IMR-90 (cell line): ENCODE measurements at regions not wholly inside any gene's neighbourhood (a gene's known extent, or its start where the extent isn't known, plus 50 kb on each side); places are given as distances from the start of the nearest gene placed in this dataset.

Source experiments
- ATAC-seq: fragments of 200-7000 bp; cut with Tn5 transposase; 2 replicates; pipeline ENCODE4 v1.9.1; 2020; ENCODE audit warnings: low read depth, mild to moderate bottlenecking, moderate library complexity
- BruUV-seq: library from RNA; stranded (reverse); fragments of 400-500 nt; replicated peaks from 2 replicates; lab custom pipeline; 2021; lab: Mats Ljungman, UMichigan
- CTCF ChIA-PET: fragments of 300-600 bp; formaldehyde crosslinking; extraction: SDS; loops from one replicate; lab custom pipeline; 2021; ENCODE audit warnings: antibody characterized with exemption; lab: Yijun Ruan, JAX
- POLR2A ChIA-PET: fragments of 300-600 bp; sonication (Branson Sonifier 250); formaldehyde crosslinking; loops from one replicate; lab custom pipeline; 2022; ENCODE audit warnings: antibody characterized with exemption; ENCODE audit not compliant: unreplicated experiment; lab: Charles Lee
- DNase-seq: peaks from one replicate; pipeline ENCODE4 v3.0.0; 2013
- H2AFZ ChIP-seq: replicated peaks from 2 replicates; pipeline ENCODE3; 2013; ENCODE audit warnings: low read length, mild to moderate bottlenecking; ENCODE audit not compliant: poor library complexity
- H2AK5ac ChIP-seq: 2 replicates; pipeline ENCODE4 v1.6.1; 2013; ENCODE audit warnings: low read depth, low read length, inconsistent platforms
- H2AK9ac ChIP-seq: replicated peaks from 2 replicates; pipeline ENCODE3; 2013; ENCODE audit warnings: mild to moderate bottlenecking, low read depth, low read length, moderate library complexity; ENCODE audit not compliant: poor library complexity
- H2BK120ac ChIP-seq: 2 replicates; pipeline ENCODE4 v1.6.1; 2013; ENCODE audit warnings: low read depth, low read length, inconsistent platforms
- H2BK15ac ChIP-seq: 3 replicates; pipeline ENCODE4 v1.6.1; 2013; ENCODE audit warnings: low read depth, low read length, inconsistent platforms
- H2BK20ac ChIP-seq: 2 replicates; pipeline ENCODE4 v1.6.1; 2013; ENCODE audit warnings: low read depth, mild to moderate bottlenecking, inconsistent platforms, low read length, moderate library complexity
- H2BK5ac ChIP-seq: 2 replicates; pipeline ENCODE4 v1.6.1; 2013; ENCODE audit warnings: mild to moderate bottlenecking, low read depth, low read length, inconsistent platforms; ENCODE audit not compliant: poor library complexity, severe bottlenecking
- H3K14ac ChIP-seq: replicated peaks from 2 replicates; pipeline ENCODE4 v1.6.1; 2013; ENCODE audit warnings: low read depth, low read length, inconsistent platforms
- H3K18ac ChIP-seq: 2 replicates; pipeline ENCODE4 v1.6.1; 2013; ENCODE audit warnings: low read depth, low read length, control low read depth
- H3K23ac ChIP-seq: 2 replicates; pipeline ENCODE4 v1.6.1; 2013; ENCODE audit warnings: low read depth, low read length, inconsistent platforms
- H3K27ac ChIP-seq: 2 replicates; pipeline ENCODE4 v1.5.1; 2013; ENCODE audit warnings: mild to moderate bottlenecking, control low read depth, low read length; ENCODE audit not compliant: insufficient read depth
- H3K27me3 ChIP-seq: 2 replicates; pipeline ENCODE4 v1.6.1; 2013; ENCODE audit warnings: low read length; ENCODE audit not compliant: control insufficient read depth, insufficient read depth
- H3K36me3 ChIP-seq: 2 replicates; pipeline ENCODE4 v1.6.1; 2013; ENCODE audit warnings: low read length, mixed read lengths; ENCODE audit not compliant: control insufficient read depth, insufficient read depth
- H3K4ac ChIP-seq: 2 replicates; pipeline ENCODE4 v1.6.1; 2013; ENCODE audit warnings: low read depth, low read length, inconsistent platforms
- H3K4me1 ChIP-seq: 2 replicates; pipeline ENCODE4 v1.6.1; 2013; ENCODE audit warnings: low read length, mixed read lengths; ENCODE audit not compliant: control insufficient read depth, insufficient read depth
- H3K4me2 ChIP-seq: 2 replicates; pipeline ENCODE4 v1.6.1; 2013; ENCODE audit warnings: low read depth, mild to moderate bottlenecking, control low read depth, low read length, moderate library complexity
- H3K4me3 ChIP-seq: 2 replicates; pipeline ENCODE4 v1.5.1; 2013; ENCODE audit warnings: low read depth, mild to moderate bottlenecking, control low read depth, low read length, moderate library complexity; ENCODE audit not compliant: insufficient read depth
- H3K56ac ChIP-seq: 2 replicates; pipeline ENCODE4 v1.6.1; 2013; ENCODE audit warnings: low read length, inconsistent platforms; ENCODE audit not compliant: insufficient read depth; ENCODE audit errors: extremely low read depth
- H3K79me1 ChIP-seq, 2 experiments: 2 replicates each; pipeline ENCODE4 v1.6.1; 2013; ENCODE audit warnings: low read length in 2 of 2, inconsistent platforms in 1 of 2, low read depth in 1 of 2
- H3K9ac ChIP-seq: 2 replicates; pipeline ENCODE4 v1.6.1; 2013; ENCODE audit warnings: low read depth, low read length, control low read depth
- H3K9me1 ChIP-seq: 2 replicates; pipeline ENCODE4 v1.6.1; 2013; ENCODE audit warnings: low read length, inconsistent platforms; ENCODE audit not compliant: insufficient read depth
- H3K9me3 ChIP-seq: 2 replicates; pipeline ENCODE4 v1.6.1; 2013; ENCODE audit warnings: low read length; ENCODE audit not compliant: control insufficient read depth, insufficient read depth
- H4K20me1 ChIP-seq: 2 replicates; pipeline ENCODE4 v1.6.1; 2013; ENCODE audit warnings: low read length, inconsistent platforms; ENCODE audit not compliant: insufficient read depth
- H4K5ac ChIP-seq: 2 replicates; pipeline ENCODE4 v1.6.1; 2013; ENCODE audit warnings: mild to moderate bottlenecking, low read depth, low read length, control low read depth
- H4K8ac ChIP-seq, 2 experiments: 2 replicates each; pipeline ENCODE4 v1.6.1; 2013; ENCODE audit warnings: low read depth in 2 of 2, low read length in 2 of 2, control low read depth in 1 of 2, inconsistent platforms in 1 of 2
- H4K91ac ChIP-seq: 2 replicates; pipeline ENCODE4 v1.6.1; 2013; ENCODE audit warnings: low read depth, low read length, inconsistent platforms; ENCODE audit not compliant: insufficient read depth
- CEBPB ChIP-seq: IDR thresholded peaks from 2 replicates; pipeline ENCODE4 v1.6.1; 2012; ENCODE audit warnings: low read depth, low read length, improper control_type of control experiment
- NFE2L2 ChIP-seq: fragments of 150-350 bp; IDR thresholded peaks from 2 replicates; pipeline ENCODE4 v1.6.1; 2016; ENCODE audit warnings: low read depth, mild to moderate bottlenecking, low read length
- SMC3 ChIP-seq: fragments of 150-350 bp; IDR thresholded peaks from 2 replicates; pipeline ENCODE4 v1.6.1; 2016; ENCODE audit warnings: low read depth, mild to moderate bottlenecking, antibody characterized with exemption, low read length, moderate library complexity
- WGBS, 2 experiments: methylation state at CpG; one replicate each; pipeline versions ENCODE4 v1.1.5 to v1.1.7; 2013; ENCODE audit warnings: missing lambda C conversion rate in 2 of 2; ENCODE audit not compliant: insufficient read length in 1 of 2; ENCODE audit errors: extremely low coverage in 2 of 2; 5-methylcytosine and 5-hydroxymethylcytosine counted together
- dilution Hi-C: fragments of 300-500 bp; cut with HindIII; formaldehyde crosslinking; loops from one replicate; pipeline ENCODE4 v1.14.3; 2018; ENCODE audit warnings: low sequenced_read_pairs; ENCODE audit not compliant: unreplicated experiment
- in situ Hi-C: fragments of 300-500 bp; cut with MboI; formaldehyde crosslinking; loops from 3 replicates; pipeline ENCODE4 v1.14.3; 2019; ENCODE audit warnings: low sequenced_read_pairs, inconsistent platforms, mixed read lengths
- intact Hi-C: fragments of 100-400 bp; cut with micrococcal nuclease; formaldehyde crosslinking; loops from 2 replicates; pipeline ENCODE4 v1.10.0; 2022

- H2AFZ ChIP-seq: no peak overlapping the region
- H3K36me3 ChIP-seq: no peaks in the 10 kb centered on the region
- in situ Hi-C loops (no loop called here), intact Hi-C loops (no loop called here), dilution Hi-C loops (no loop called here)
- no peak overlapping the region for H2BK120ac ChIP-seq
- no peaks in the 10 kb centered on the region for H3K79me1 ChIP-seq
- no peak overlapping the region for H2BK5ac ChIP-seq
- H4K8ac ChIP-seq: no peak overlapping the region
- BruUV-seq: no TSS peak
- H3K4ac ChIP-seq: no peak overlapping the region
- no peak overlapping the region for H3K9ac ChIP-seq
- no peaks in the 10 kb centered on the region for H4K20me1 ChIP-seq
- TF ChIP-seq NFE2L2 (no peak), SMC3 (no peak), CEBPB (no peak)
- no peaks in the 10 kb centered on the region for H3K9me1 ChIP-seq
- no peak for DNase-seq
- H4K91ac ChIP-seq: no peak overlapping the region
- H3K4me2 ChIP-seq: no peak overlapping the region
- H3K56ac ChIP-seq: no peak overlapping the region
- H3K23ac ChIP-seq: no peak overlapping the region
- CTCF ChIA-PET: no interaction called here
- POLR2A ChIA-PET: no interaction called here
- no peak overlapping the region for H2AK5ac ChIP-seq
- no peak overlapping the region for H3K4me3 ChIP-seq
- no peak overlapping the region for H3K27ac ChIP-seq
- no peak overlapping the region for H2BK20ac ChIP-seq
- H3K14ac ChIP-seq: no peak overlapping the region
- WGBS, 2 experiments: no CpG with 5 or more reads among the region's 2 CpGs
- H4K5ac ChIP-seq: no peak overlapping the region
- peaks cover 3% of the 10 kb centered on the region for H3K27me3 ChIP-seq
- H2BK15ac ChIP-seq: no peak overlapping the region
- no peaks in the 10 kb centered on the region for H3K9me3 ChIP-seq
- H3K4me1 ChIP-seq: peaks cover 5% of the 10 kb centered on the region; the same call in 1 of the 2 replicates
- ATAC-seq: no peak
- H2AK9ac ChIP-seq: no peak overlapping the region
- H3K18ac ChIP-seq: no peak overlapping the region
Measured at GRCh38 chr10:113333313-113333712, 219.5 kb upstream of the HABP2 start.
